ENCODE measurements at regions not wholly inside any gene's neighbourhood (a gene's known extent, or its start where the extent isn't known, plus 50 kb on each side); places are given as distances from the start of the nearest gene placed in this dataset.

- DNase-seq (ENCODE audit: low read depth) = no peak
Observed at GRCh38 chr7:121525155-121525819, 129.2 kb upstream of the FAM3C start.

- DNase-seq (ENCODE audit: low read depth) = no peak
Observed at GRCh38 chr7:121521711-121522400, 125.7 kb upstream of the FAM3C start.

DNA sequence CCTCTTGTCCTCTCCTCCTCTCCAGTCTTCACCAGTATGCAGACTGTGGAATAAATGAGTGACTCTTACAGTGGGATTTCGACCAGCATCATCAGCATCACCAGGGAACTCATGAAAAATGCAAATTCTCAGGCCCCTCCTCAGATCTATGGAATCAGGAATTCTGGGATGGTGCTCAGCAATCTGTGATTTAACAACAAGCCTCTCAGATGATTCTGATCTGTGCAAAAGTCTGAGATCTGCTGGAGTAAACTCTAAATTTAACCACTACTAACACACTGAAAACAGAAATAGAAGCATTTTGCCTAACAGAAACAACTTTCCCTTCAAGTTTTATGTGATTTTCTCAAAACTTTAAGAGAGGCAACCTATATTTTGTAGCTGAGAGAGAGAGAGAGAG, 124.8 kb upstream of the FAM3C start:
- DNase-seq (ENCODE audit: low read depth) = no peak

DNA sequence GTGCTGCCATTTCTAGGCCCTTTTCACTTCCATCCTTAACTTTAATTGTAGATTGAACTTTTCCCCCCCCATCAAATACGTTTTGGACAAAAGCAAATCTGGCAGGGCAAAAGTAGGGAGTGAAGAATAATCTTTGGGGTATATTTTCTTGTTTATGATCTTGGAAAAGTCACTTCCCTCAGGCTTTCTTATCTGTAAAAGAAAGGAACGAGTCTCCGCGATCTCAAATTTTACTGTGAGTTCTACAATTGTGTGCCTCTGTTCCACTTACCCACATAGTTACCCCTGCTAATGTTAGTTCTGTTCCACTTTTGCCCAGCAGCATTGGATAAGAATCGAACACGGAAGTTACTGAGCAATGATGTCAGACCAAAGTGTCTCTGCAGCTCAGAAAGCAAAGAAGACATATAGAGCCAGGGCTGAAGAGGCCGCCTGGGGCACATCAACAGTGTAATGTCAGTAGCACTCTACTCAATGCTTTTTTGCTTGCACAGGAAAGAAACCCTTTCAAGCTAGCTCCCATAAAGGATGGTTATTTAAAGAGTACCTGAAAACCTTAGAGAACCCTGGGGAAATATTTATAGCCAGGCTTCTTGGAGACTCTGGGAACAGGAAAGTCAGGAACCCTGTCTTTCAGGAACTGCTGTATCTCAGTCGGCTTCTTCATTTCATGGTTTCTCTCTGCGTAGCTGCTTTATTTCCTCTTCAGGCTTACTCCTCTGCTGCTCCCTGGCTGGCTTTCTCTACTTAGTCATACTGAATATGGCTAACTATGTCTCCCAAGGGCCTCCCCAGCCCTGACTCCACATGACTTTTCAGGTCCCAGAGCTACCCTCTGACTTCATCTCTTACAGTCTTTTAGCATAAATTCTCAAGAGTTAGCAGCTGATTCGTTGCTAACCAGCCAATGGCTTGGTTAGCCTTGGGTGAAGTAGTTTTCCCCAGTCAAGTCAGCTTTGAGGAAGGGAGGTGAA, 123.7 kb upstream of the FAM3C start:
- DNase-seq (ENCODE audit: low read depth) = no peak

DNA sequence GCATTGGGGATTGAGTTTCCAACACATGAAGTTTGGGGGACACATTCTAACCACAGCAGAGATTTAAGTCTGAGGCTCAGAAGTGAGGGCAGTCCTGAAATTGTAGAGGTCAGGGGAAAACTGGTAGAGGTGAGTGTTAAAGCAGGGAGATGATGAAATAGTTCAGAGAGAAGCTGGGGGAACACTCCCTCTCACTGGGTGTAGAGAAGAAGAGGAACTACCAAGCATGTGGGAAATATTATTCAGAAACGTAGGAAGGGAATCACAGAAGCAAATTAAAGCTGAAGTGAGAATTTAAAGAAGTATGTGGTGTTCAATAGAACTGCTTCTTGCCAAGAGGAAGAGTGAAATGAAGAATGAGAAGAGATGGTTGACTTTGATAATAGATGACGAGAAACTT, 121.5 kb upstream of the FAM3C start:
- no peak for DNase-seq (ENCODE audit: low read depth)

GRCh38 chr7:121516821-121517220, 120.7 kb upstream of the FAM3C start:
- DNase-seq (ENCODE audit: low read depth) = no peak

- no peak for DNase-seq (ENCODE audit: low read depth)
Observed at GRCh38 chr7:121515630-121516401, 119.7 kb upstream of the FAM3C start.

DNA sequence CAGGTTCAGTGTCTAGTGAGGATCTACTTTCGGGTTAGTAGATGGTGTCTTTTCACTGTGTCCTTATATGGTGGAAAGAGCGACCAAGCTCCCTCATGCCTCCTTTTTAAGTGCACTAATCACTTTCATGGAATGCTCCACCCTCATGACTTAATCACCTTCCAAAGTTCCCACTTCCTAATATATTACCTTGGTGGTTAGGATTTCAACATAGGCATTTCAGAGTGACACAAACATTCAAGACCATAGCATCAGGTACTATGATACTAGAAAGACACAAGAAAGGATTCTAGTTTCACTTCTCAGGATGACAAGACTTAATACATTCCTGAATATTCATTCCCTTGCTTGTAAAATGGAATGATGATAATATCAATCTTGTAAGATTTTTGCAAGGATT, 119.1 kb upstream of the FAM3C start:
- no peak for DNase-seq (ENCODE audit: low read depth)

GRCh38 chr7:121513105-121513504, 117.0 kb upstream of the FAM3C start:
- no peak for DNase-seq (ENCODE audit: low read depth)

GRCh38 chr7:121510858-121511482, 114.9 kb upstream of the FAM3C start:
- peak; percentile 27 for DNase-seq (ENCODE audit: low read depth)

DNA sequence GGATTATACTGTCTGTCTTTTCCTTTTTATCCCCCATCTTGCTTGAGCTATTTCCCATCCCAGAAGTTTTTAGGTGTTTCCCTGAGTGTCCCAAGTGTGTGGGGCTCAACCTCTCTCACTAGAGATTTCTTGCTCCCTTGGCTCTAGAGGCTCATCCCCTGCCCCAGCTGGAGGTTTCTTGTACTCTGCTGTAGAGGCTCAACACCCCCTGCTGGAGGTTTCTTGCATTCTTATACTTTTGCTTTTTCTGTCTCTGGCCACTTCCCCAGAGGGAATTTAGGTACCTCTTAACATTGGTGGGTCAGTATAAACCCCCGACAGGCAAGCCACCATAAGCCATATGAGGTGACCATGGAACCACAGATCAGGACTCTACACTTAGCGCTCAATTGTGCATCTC, 114.2 kb upstream of the FAM3C start:
- no peak for DNase-seq (ENCODE audit: low read depth)

GRCh38 chr7:121505540-121506182, 109.6 kb upstream of the FAM3C start:
- DNase-seq (ENCODE audit: low read depth) = no peak

DNA sequence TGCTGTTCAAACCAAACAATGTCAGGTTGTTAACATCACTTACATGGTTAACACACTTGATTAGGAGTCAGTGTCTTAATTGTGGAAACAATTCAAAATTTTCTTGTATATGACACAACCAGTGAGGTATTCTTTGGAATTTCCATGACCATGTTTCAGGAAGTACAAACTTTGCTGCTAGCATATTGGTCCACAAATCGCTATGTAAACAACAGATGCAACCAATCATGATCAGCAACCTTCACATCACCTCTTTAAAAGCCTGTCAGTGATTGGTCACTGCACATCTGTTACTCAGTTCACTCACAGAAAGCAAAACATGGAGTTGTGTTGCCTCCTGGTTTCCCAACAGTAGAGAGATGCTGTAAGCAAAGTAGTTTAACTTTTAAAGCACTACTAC, 108.9 kb upstream of the FAM3C start:
- DNase-seq (ENCODE audit: low read depth) = peak; percentile 87

GRCh38 chr7:121504482-121504881, 108.4 kb upstream of the FAM3C start:
- peak; percentile 89 for DNase-seq (ENCODE audit: low read depth)

GRCh38 chr7:121503730-121504129, 107.6 kb upstream of the FAM3C start:
- no peak for DNase-seq (ENCODE audit: low read depth)

GRCh38 chr7:121503039-121503438, 106.9 kb upstream of the FAM3C start:
- no peak for DNase-seq (ENCODE audit: low read depth)

DNA sequence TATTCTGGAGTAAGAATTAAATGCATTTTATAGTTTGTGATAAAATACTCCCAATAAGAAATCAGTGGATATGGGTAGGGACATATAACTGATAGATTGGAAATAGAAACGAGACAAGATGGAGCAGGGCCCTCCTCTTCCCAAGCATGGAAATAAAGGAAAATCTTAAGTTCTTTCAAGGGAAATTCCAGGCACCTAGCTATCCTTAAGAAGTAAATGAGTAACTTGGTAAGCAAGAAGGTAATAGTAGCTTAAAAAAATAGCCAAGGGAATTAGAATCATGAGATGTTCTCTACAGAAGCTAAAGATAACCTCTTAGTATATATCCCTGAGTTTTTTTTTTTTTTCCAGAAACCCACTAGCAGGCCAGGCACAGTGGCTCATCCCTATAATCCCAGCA, 105.5 kb upstream of the FAM3C start:
- DNase-seq (ENCODE audit: low read depth) = no peak

DNA sequence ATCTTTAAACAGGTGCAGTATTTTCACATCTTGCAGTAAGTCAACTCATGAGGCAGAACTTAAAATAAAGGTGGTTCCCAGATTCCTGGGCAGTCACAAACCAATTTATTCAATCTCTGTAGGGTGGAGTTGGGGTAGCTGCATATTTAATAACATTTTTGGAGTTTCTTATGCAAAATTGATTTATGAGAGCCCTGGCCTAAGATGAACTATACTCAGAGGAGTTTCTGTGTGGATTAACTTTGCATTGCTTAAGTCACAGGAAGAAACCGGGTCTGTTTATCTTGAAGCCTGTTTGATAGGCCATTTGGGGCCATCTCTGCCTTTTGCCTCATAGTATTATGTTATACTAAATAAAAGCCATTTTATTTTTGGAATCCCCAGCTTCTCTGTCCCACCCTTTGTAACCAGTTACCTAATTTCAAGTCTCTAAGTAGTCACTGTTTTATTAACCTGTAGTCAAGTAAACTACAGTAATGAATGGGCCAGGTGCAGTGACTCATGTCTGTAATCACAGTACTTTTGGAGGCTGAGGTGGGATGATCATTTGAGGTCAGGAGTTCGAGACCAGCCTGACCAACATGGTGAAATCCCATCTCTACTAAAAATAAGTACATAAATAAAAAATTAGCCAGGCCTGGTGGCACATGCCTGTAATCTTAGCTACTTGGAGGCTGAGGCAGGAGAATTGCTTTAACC, 104.4 kb upstream of the FAM3C start:
- peak; percentile 31 for DNase-seq (ENCODE audit: low read depth)

DNA sequence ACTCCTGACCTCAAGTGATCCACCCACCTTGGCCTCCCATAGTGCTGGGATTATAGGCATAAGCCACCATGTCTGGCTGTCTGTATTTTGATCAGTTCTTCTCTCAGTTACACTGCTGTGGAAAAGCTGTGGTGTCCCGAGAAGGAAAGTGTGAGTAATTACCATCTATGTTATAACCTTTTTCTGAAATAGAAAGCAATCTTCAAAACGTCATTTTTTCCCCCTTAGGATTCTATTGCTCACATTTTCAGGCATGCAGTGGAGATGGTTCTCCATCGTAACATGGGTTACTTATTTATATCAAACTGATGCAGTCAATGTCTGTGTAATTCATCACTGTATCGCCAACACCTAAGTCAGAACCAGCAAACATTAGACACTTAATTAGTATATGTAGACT, 103.5 kb upstream of the FAM3C start:
- DNase-seq (ENCODE audit: low read depth) = no peak

DNA sequence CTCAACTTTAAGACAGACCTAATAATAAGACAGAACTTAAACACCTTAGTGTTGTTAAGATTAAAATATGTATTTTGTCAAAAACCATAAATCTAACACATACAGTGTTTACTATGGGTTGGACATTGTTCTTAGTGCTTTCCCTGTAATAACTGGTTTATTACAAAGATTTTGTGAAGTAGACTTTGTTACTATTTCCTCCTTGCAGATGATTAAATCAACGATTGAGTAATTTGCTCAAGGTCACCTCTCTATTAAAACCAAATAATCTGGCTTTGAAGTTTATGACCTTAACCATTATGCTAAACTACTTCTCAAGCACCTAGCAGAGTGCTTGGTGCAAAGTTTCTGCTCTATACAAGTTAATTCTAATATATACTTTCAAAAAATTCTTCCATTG, 102.7 kb upstream of the FAM3C start:
- no peak for DNase-seq (ENCODE audit: low read depth)

All from amniotic epithelial cell (primary cell).